CD14-positive monocyte (primary cell): ENCODE measurements at regions not wholly inside any gene's neighbourhood (a gene's known extent, or its start where the extent isn't known, plus 50 kb on each side); places are given as distances from the start of the nearest gene placed in this dataset.

ENCODE experiments used
- DNase-seq, 3 donors: peaks; one replicate each; pipeline ENCODE4 v3.0.0-alpha.2; 2011 to 2022
- H2AFZ ChIP-seq: 2 replicates; pipeline ENCODE4 v1.6.0; 2012; ENCODE audit warnings: mild to moderate bottlenecking, low read depth, low read length, inconsistent platforms; ENCODE audit not compliant: insufficient read depth, poor library complexity, severe bottlenecking
- H3K27ac ChIP-seq, 2 donors: 1 replicate in 1 of 2; 2 replicates in 1 of 2; pipeline ENCODE4 v1.5.1; 2012 to 2013; ENCODE audit warnings: low read length in 2 of 2, control low read depth in 1 of 2, inconsistent platforms in 1 of 2, low read depth in 1 of 2, mild to moderate bottlenecking in 1 of 2
- H3K27me3 ChIP-seq, 2 donors: one replicate each; pipeline versions ENCODE4 v1.6.0 to v1.6.1; 2011 to 2013; ENCODE audit warnings: low read length in 2 of 2; ENCODE audit not compliant: control insufficient read depth in 2 of 2, insufficient read depth in 2 of 2
- H3K36me3 ChIP-seq, 2 donors: replicated peaks in 1 of 2; 1 replicate in 1 of 2; 2 replicates in 1 of 2; pipeline versions ENCODE4 v1.5.1 to v1.6.1; 2012 to 2013; ENCODE audit warnings: low read length in 2 of 2, control low read depth in 1 of 2, inconsistent platforms in 1 of 2, mild to moderate bottlenecking in 1 of 2; ENCODE audit not compliant: insufficient read depth in 2 of 2, control insufficient read depth in 1 of 2
- H3K4me1 ChIP-seq, 2 donors: 1 replicate in 1 of 2; 2 replicates in 1 of 2; pipeline versions ENCODE4 v1.5.1 to v1.6.1; 2012 to 2013; ENCODE audit warnings: low read length in 2 of 2, control low read depth in 1 of 2, inconsistent platforms in 1 of 2, mild to moderate bottlenecking in 1 of 2, moderate library complexity in 1 of 2; ENCODE audit not compliant: insufficient read depth in 2 of 2, control insufficient read depth in 1 of 2
- H3K4me2 ChIP-seq: replicated peaks from 2 replicates; pipeline ENCODE3; 2012; ENCODE audit warnings: low read length, moderate library complexity, mild to moderate bottlenecking; ENCODE audit not compliant: poor library complexity, severe bottlenecking; ENCODE audit errors: extremely low read depth
- H3K4me3 ChIP-seq, 3 experiments: fragments of 200-600 bp in 1 of 3; sonication (generic) in 1 of 3; replicated peaks in 1 of 3; 1 replicate in 2 of 3; 2 replicates in 1 of 3; pipeline ENCODE4 v1.5.1; 2011 to 2013; ENCODE audit warnings: low read length in 3 of 3, mild to moderate bottlenecking in 3 of 3, control low read depth in 2 of 3, low read depth in 2 of 3, inconsistent platforms in 1 of 3, moderate library complexity in 1 of 3
- H3K79me2 ChIP-seq: 2 replicates; pipeline ENCODE4 v1.6.0; 2012; ENCODE audit warnings: mild to moderate bottlenecking, control low read depth, inconsistent platforms, low read length, moderate library complexity; ENCODE audit not compliant: insufficient read depth
- H3K9ac ChIP-seq: 2 replicates; pipeline ENCODE4 v1.6.0; 2017; ENCODE audit warnings: low read length, mild to moderate bottlenecking; ENCODE audit not compliant: insufficient read depth, poor library complexity, severe bottlenecking
- H3K9me3 ChIP-seq, 2 donors: replicated peaks in 1 of 2; 1 replicate in 1 of 2; 2 replicates in 1 of 2; pipeline versions ENCODE4 v1.5.1 to v1.6.1; 2012 to 2013; ENCODE audit warnings: low read length in 2 of 2, control low read depth in 1 of 2; ENCODE audit not compliant: control insufficient read depth in 1 of 2, insufficient read depth in 1 of 2
- H4K20me1 ChIP-seq: 2 replicates; pipeline ENCODE4 v1.6.0; 2012; ENCODE audit warnings: mild to moderate bottlenecking, low read length, control low read depth, moderate library complexity; ENCODE audit not compliant: insufficient read depth
- H3K27ac Mint-ChIP-seq, 7 donors: one replicate each; pipeline ENCODE4 v1.8.0; 2020; ENCODE audit warnings: mild to moderate bottlenecking in 7 of 7, mixed read lengths in 7 of 7, moderate library complexity in 6 of 7, inconsistent platforms in 2 of 7
- H3K27me3 Mint-ChIP-seq, 3 donors: one replicate each; pipeline ENCODE4 v1.8.0; 2021 to 2022; ENCODE audit warnings: low read depth in 3 of 3, mild to moderate bottlenecking in 3 of 3, mixed read lengths in 3 of 3, moderate library complexity in 3 of 3, inconsistent platforms in 1 of 3
- H3K36me3 Mint-ChIP-seq, 2 donors: one replicate each; pipeline ENCODE4 v1.8.0; 2020; ENCODE audit warnings: mixed read lengths in 2 of 2, inconsistent platforms in 1 of 2, mild to moderate bottlenecking in 1 of 2
- H3K4me1 Mint-ChIP-seq: one replicate; pipeline ENCODE4 v1.8.0; 2020; ENCODE audit warnings: mild to moderate bottlenecking, mixed read lengths
- H3K4me3 Mint-ChIP-seq, 2 donors: one replicate each; pipeline ENCODE4 v1.8.0; 2020; ENCODE audit warnings: mild to moderate bottlenecking in 2 of 2, mixed read lengths in 2 of 2, moderate library complexity in 1 of 2
- H3K9me3 Mint-ChIP-seq, 7 donors: one replicate each; pipeline ENCODE4 v1.8.0; 2020 to 2022; ENCODE audit warnings: mixed read lengths in 7 of 7, mild to moderate bottlenecking in 6 of 7, moderate library complexity in 6 of 7, inconsistent platforms in 2 of 7
- CTCF ChIP-seq: fragments of 200-600 bp; IDR thresholded peaks from one replicate; pipeline ENCODE4 v1.8.0; 2022; ENCODE audit warnings: antibody characterized with exemption, mild to moderate bottlenecking
- WGBS: methylation state at CpG from one replicate; pipeline ENCODE4 v1.1.5; 2013; ENCODE audit warnings: missing lambda C conversion rate; ENCODE audit not compliant: insufficient coverage; 5-methylcytosine and 5-hydroxymethylcytosine counted together
- intact Hi-C, 2 donors: fragments of 100-400 bp; cut with micrococcal nuclease; formaldehyde crosslinking; loops; one replicate each; pipeline versions ENCODE4 v1.15.0 to v1.15.1; 2023

GRCh38 chr16:79497606-79498350 is 102.8 kb downstream of the MAF start:
- H3K4me1 Mint-ChIP-seq = peaks cover 10% of the 10 kb centered on the region
- Histone ChIP-seq H3K4me1 (peaks cover 9 to 11% of the 10 kb centered on the region in 2 donors), H3K36me3 (no peaks in the 10 kb centered on the region), H3K79me2 (no peaks in the 10 kb centered on the region), H2AFZ (no peak overlapping the region), H3K4me2 (no peak overlapping the region), H3K27me3 (no peaks in the 10 kb centered on the region), H3K4me3 (no peak overlapping the region), H3K27ac (no peak overlapping the region), H3K9me3 (no peaks in the 10 kb centered on the region), H4K20me1 (no peaks in the 10 kb centered on the region), H3K9ac (no peak overlapping the region)
- H3K27ac Mint-ChIP-seq = no peak overlapping the region
- WGBS = 40% methylated on average over 1 of the region's 6 CpGs
- H3K4me3 Mint-ChIP-seq = no peak overlapping the region
- DNase-seq = no peak
- H3K27me3 Mint-ChIP-seq = peaks cover 2 to 11% (median 9%) of the 10 kb centered on the region in 3 donors
- no peak for TF ChIP-seq CTCF
- peaks cover 2 to 8% (median 5%) of the 10 kb centered on the region in 7 donors for H3K9me3 Mint-ChIP-seq
- intact Hi-C loops = no loop called here
- no peaks in the 10 kb centered on the region for H3K36me3 Mint-ChIP-seq

- H3K27ac ChIP-seq = no peak overlapping the region
- no peak overlapping the region for H3K4me3 ChIP-seq
- TF ChIP-seq CTCF = no peak
- H3K4me1 ChIP-seq = peaks cover 9 to 11% of the 10 kb centered on the region in 2 donors
- H4K20me1 ChIP-seq = no peaks in the 10 kb centered on the region
- Mint-ChIP-seq H3K27ac (no peak overlapping the region), H3K9me3 (peaks cover 0 to 7% (median 5%) of the 10 kb centered on the region in 7 donors), H3K27me3 (peaks cover 8 to 12% (median 11%) of the 10 kb centered on the region in 3 donors), H3K36me3 (no peaks in the 10 kb centered on the region), H3K4me1 (peaks cover 10% of the 10 kb centered on the region), H3K4me3 (no peak overlapping the region)
- DNase-seq = no peak
- no peak overlapping the region for H3K4me2 ChIP-seq
- H3K36me3 ChIP-seq = no peaks in the 10 kb centered on the region
- no peaks in the 10 kb centered on the region for H3K79me2 ChIP-seq
- no peak overlapping the region for H2AFZ ChIP-seq
- H3K9ac ChIP-seq = no peak overlapping the region
- 83% methylated on average over 2 of the region's 2 CpGs for WGBS
- intact Hi-C loops = no loop called here
- H3K9me3 ChIP-seq = no peaks in the 10 kb centered on the region
- H3K27me3 ChIP-seq = no peaks in the 10 kb centered on the region
Observed at GRCh38 chr16:79493911-79494310, 106.6 kb downstream of the MAF start.
